ENCODE measurements at regions not wholly inside any gene's neighbourhood (a gene's known extent, or its start where the extent isn't known, plus 50 kb on each side); places are given as distances from the start of the nearest gene placed in this dataset.

DNA sequence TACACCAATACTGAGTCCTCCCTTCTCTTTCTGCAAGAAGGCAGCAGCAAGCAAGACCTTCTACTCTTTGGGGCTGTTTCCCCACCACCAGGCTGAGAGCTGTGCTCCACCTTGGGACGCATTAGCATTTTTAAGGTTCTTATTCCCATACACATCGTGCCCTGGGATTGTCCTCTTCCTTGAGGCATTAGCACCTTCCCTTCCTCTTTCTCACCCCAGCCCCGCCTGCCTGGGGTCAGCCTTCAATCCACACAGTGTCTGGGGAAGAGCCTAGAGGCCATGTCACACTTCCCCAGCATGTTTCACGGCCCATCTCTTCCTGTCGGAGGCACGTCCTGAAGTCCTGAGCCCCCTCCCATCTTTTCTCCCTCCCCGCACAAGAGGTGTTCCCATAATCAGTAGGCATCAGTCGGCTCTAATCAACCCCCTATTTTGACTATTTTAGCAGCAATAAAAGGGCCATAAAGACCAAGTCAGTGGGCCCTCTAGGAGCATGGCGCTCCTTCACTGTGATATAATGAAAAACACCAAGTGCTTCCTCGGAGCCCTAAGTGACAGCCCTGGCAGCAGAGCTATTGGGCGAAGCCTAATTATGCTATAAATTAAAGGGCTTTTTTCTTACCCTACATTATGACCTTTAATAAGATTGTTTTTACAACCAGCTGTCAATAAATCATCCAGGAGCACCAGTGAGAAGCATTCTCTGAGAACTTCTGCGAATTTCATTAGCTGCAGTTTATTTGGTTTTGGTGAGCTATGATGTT, 55.0 kb upstream of the PKDCC start:
- H3K4me3 ChIP-seq (ENCODE audit: low read length), result no peak overlapping the region
- DNase-seq (ENCODE audit: low read depth), result no peak
- no peak for TF ChIP-seq CTCF (conservative IDR thresholded peaks at IDR 0.05; ENCODE audit: low read depth, low read length)

DNA sequence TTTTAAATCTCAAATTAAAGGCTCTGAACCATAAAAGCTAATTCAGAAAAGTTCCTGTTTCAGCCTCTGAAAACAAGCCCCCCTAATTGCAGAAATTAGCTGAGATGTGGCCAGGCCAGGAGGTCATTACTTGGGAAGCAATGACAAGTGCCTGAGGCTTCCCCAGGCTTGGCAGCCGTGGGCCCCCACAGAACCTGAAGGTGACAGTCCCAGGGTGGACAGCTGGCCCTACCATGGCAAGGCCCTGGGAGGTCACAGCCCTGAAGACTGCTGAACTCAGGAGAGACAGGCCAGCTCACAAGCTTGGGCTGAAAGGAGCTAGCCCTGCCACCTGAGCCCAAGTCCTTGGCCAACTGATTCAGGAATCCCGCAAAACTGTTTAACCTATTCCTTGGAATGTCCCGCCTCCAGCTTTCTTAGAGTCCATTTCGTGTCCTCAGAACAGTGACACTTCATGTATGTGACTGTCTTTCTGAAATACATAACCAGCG, 54.3 kb upstream of the PKDCC start:
- no peak overlapping the region for H3K4me3 ChIP-seq (ENCODE audit: low read length)
- DNase-seq (ENCODE audit: low read depth), result no peak
- TF ChIP-seq CTCF (conservative IDR thresholded peaks at IDR 0.05; ENCODE audit: low read depth, low read length), result no peak

DNA sequence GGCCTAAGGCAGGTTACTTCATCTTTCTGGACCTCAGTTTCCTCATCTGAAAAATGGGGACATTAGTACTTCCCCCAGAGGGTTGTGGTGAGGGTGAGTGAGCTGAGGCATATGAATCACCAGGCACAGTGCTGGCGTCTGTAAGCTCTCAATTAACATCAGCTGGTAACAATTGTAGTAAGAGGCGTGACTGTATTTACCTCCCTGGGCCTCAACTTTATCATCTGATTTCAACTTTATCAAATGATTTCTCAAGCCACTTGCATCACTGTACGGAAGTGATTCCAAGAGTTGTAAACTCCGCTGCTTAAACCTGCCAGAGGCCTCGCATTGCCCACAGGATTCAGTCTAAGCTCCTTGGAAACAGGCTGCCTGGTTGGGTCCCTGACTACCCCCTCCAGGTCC, 53.6 kb upstream of the PKDCC start:
- DNase-seq (ENCODE audit: low read depth), result no peak
- TF ChIP-seq CTCF (conservative IDR thresholded peaks at IDR 0.05; ENCODE audit: low read depth, low read length), result no peak

GRCh38 chr2:41994661-41995060, 53.2 kb upstream of the PKDCC start:
- DNase-seq (ENCODE audit: low read depth), result no peak
- no peak for TF ChIP-seq CTCF (conservative IDR thresholded peaks at IDR 0.05; ENCODE audit: low read depth, low read length)
- H3K4me3 ChIP-seq (ENCODE audit: low read length), result no peak overlapping the region

More for the DNA sequence above, 53.6 kb upstream of the PKDCC start:
- no peak overlapping the region for H3K4me3 ChIP-seq (ENCODE audit: low read length)

- TF ChIP-seq CTCF (conservative IDR thresholded peaks at IDR 0.05; ENCODE audit: low read depth, low read length), result no peak
Observed at GRCh38 chr2:41997561-41997960, 50.3 kb upstream of the PKDCC start.

More at GRCh38 chr2:41997561-41997960, 50.3 kb upstream of the PKDCC start:
- DNase-seq (ENCODE audit: low read depth), result no peak
- H3K4me3 ChIP-seq (ENCODE audit: low read length), result no peak overlapping the region

Data from retinal pigment epithelial cell (primary cell).